Prostate gland (tissue), 2 donors: ENCODE measurements at regions not wholly inside any gene's neighbourhood (a gene's known extent, or its start where the extent isn't known, plus 50 kb on each side); places are given as distances from the start of the nearest gene placed in this dataset.
"Not testable (repeated sequence)": the region's sequence is repeated elsewhere in the genome, so short reads cannot be mapped to it uniquely, and the experiment has no call there.

Experiments
- POLR2A ChIP-seq: fragments of 450-650 bp; IDR thresholded peaks from one replicate; pipeline ENCODE4 v1.6.1; 2016; ENCODE audit warnings: antibody characterized with exemption, mild to moderate bottlenecking
- TF ChIP-seq, protein P1 (sequence below), 4 experiments: fragments of 200-600 bp in 2 of 4; fragments of 450-650 bp in 2 of 4; sonication (generic) in 2 of 4; IDR thresholded peaks; 1 replicate in 3 of 4; 2 replicates in 1 of 4; pipeline ENCODE4 v1.5.1; 2016 to 2019; ENCODE audit warnings: antibody characterized with exemption in 4 of 4, mild to moderate bottlenecking in 2 of 4, moderate library complexity in 2 of 4

DNA sequence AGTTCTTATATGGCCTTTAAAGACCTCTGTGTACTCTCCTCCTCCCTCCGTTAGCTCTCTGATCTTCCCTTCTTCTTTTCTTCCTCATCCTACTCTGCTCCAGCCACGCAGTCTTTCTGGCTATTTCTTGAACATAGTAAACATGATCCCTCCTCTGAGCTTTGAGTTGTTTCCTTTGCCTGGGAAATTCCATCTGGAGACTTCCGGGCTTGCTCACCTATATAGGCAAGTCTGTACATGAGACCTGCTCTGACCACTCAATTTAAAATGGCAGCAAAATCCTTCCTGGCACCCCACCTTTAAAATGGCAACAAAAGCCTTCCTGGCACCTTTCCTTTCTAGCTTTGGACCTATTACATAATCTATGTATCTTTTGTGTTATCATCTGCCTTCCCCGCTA, 517.6 kb downstream of the TTLL7 start:
- TF ChIP-seq POLR2A = not testable (repeated sequence)
- TF ChIP-seq, protein P1, sequence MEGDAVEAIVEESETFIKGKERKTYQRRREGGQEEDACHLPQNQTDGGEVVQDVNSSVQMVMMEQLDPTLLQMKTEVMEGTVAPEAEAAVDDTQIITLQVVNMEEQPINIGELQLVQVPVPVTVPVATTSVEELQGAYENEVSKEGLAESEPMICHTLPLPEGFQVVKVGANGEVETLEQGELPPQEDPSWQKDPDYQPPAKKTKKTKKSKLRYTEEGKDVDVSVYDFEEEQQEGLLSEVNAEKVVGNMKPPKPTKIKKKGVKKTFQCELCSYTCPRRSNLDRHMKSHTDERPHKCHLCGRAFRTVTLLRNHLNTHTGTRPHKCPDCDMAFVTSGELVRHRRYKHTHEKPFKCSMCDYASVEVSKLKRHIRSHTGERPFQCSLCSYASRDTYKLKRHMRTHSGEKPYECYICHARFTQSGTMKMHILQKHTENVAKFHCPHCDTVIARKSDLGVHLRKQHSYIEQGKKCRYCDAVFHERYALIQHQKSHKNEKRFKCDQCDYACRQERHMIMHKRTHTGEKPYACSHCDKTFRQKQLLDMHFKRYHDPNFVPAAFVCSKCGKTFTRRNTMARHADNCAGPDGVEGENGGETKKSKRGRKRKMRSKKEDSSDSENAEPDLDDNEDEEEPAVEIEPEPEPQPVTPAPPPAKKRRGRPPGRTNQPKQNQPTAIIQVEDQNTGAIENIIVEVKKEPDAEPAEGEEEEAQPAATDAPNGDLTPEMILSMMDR (IDR thresholded peaks at IDR 0.05) = not testable (repeated sequence)
